C4-2B (cell line): ENCODE measurements at regions not wholly inside any gene's neighbourhood (a gene's known extent, or its start where the extent isn't known, plus 50 kb on each side); places are given as distances from the start of the nearest gene placed in this dataset.

Source experiments
- ZFX ChIP-seq: fragments of 450-650 bp; IDR thresholded peaks from 2 replicates; pipeline ENCODE4 v1.6.1; 2017
- TF ChIP-seq, protein P1 (sequence below): fragments of 450-650 bp; conservative IDR thresholded peaks from 2 replicates; pipeline ENCODE4 v1.5.1; 2017; ENCODE audit warnings: mild to moderate bottlenecking

DNA sequence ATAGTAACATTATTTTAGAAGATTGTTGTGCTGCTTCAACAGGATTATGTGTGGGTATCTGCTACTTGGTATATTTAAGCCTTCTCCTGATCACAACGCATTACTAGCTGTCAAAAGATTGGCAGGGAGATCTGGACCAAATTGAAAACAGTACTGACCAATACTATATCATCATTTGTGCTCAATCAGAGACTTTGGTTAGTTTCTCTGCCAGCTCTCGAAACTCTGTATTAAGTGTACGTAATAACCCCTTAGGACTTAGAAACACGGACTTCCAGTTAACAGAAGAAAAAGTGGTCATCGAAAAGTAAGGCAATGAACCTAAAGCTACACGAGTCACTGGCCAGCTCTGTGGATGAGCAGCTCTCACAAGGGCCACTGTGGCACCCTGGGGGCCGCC, 146.0 kb downstream of the EVX1 start:
- TF ChIP-seq, protein P1, sequence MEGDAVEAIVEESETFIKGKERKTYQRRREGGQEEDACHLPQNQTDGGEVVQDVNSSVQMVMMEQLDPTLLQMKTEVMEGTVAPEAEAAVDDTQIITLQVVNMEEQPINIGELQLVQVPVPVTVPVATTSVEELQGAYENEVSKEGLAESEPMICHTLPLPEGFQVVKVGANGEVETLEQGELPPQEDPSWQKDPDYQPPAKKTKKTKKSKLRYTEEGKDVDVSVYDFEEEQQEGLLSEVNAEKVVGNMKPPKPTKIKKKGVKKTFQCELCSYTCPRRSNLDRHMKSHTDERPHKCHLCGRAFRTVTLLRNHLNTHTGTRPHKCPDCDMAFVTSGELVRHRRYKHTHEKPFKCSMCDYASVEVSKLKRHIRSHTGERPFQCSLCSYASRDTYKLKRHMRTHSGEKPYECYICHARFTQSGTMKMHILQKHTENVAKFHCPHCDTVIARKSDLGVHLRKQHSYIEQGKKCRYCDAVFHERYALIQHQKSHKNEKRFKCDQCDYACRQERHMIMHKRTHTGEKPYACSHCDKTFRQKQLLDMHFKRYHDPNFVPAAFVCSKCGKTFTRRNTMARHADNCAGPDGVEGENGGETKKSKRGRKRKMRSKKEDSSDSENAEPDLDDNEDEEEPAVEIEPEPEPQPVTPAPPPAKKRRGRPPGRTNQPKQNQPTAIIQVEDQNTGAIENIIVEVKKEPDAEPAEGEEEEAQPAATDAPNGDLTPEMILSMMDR = no peak
- TF ChIP-seq ZFX = no peak
